Spinal cord (tissue), 9 donors: ENCODE measurements at regions not wholly inside any gene's neighbourhood (a gene's known extent, or its start where the extent isn't known, plus 50 kb on each side); places are given as distances from the start of the nearest gene placed in this dataset.

ENCODE experiments used
- DNase-seq, 6 donors: peaks; one replicate each; pipeline versions ENCODE4 v3.0.0 to v3.0.0-alpha.2; 2013 to 2015; ENCODE audit warnings: low spot score in 6 of 6, low read depth in 4 of 6
- H3K27ac ChIP-seq: one replicate; pipeline ENCODE4 v1.5.1; 2013; ENCODE audit warnings: low read depth, low read length, control low read depth
- H3K27me3 ChIP-seq: one replicate; pipeline ENCODE4 v1.6.1; 2013; ENCODE audit warnings: low read length; ENCODE audit not compliant: control insufficient read depth, insufficient read depth
- H3K36me3 ChIP-seq: one replicate; pipeline ENCODE4 v1.6.1; 2013; ENCODE audit warnings: low read length; ENCODE audit not compliant: control insufficient read depth, insufficient read depth
- H3K4me1 ChIP-seq: one replicate; pipeline ENCODE4 v1.6.1; 2013; ENCODE audit warnings: low read length; ENCODE audit not compliant: control insufficient read depth, insufficient read depth
- H3K4me3 ChIP-seq: one replicate; pipeline ENCODE4 v1.5.1; 2013; ENCODE audit warnings: low read depth, low read length, control low read depth
- H3K9me3 ChIP-seq: one replicate; pipeline ENCODE4 v1.6.1; 2013; ENCODE audit warnings: low read length; ENCODE audit not compliant: control insufficient read depth, insufficient read depth
- WGBS: methylation state at CpG from one replicate; pipeline ENCODE4 v1.1.5; 2013; ENCODE audit warnings: missing lambda C conversion rate; ENCODE audit not compliant: insufficient coverage; 5-methylcytosine and 5-hydroxymethylcytosine counted together
- donor health status: healthy.

DNA sequence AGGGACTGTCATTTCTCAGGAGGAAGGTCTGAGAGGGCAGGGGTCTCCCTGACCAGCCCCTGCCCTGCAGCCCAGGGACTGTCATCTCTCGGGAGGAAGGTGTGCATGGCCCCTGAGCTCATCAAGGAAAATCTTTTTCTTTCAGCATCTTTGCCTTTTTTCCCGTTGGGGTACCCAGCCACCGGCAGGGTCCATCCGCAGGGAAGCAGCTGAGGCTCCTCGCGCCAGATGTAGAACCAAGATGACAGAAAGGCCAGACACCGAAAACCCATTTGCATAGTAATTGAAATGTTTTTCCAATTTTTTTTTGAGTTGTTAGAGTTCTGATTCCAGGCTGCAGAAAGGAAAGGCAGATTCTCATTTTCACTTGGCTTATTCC lies 613.9 kb downstream of the TBC1D22A start:
- no peaks in the 10 kb centered on the region for H3K36me3 ChIP-seq
- no peak for DNase-seq
- peaks cover 5% of the 10 kb centered on the region for H3K4me1 ChIP-seq
- H3K4me3 ChIP-seq: no peak overlapping the region
- H3K27me3 ChIP-seq: no peaks in the 10 kb centered on the region
- 76% methylated on average over 6 of the region's 7 CpGs for WGBS
- no peaks in the 10 kb centered on the region for H3K9me3 ChIP-seq
- no peak overlapping the region for H3K27ac ChIP-seq

DNA sequence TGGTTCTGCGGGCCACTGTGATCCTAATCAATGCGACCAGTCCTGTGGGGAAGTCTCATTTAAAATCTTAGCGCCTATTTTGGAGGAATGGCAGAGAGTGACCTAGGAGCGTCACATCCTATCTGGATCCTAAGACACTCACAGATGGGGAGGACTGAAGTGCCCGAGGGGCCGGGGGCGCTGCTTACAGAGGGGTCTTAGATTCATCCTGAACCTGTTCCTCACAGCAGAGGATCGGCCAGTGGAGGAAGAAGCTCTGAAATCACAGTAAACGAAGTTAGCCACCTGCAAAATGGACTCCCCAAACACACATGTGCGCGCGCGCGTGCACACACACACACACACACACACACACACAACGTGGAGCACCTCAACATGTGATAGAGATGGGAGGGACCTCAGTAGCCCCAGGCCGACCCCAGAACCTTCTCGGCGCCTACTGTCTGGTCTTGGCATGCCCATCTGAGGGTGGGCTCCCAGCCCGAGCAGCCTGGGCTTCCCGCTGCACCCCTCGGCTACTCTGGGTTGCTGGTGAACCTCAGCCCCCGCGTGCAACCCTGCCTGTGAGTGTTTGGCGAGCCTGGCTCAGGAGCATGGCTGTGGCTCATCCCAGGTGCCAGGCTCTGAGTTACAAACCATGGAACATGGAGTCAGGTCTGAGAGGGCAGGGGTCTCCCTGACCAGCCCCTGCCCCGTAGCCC lies 613.3 kb downstream of the TBC1D22A start:
- Histone ChIP-seq H3K9me3 (no peaks in the 10 kb centered on the region), H3K4me1 (peaks cover 5% of the 10 kb centered on the region), H3K27ac (no peak overlapping the region), H3K4me3 (no peak overlapping the region), H3K36me3 (no peaks in the 10 kb centered on the region), H3K27me3 (no peaks in the 10 kb centered on the region)
- DNase-seq: no peak
- WGBS: 84% methylated on average over 18 of the region's 25 CpGs

DNA sequence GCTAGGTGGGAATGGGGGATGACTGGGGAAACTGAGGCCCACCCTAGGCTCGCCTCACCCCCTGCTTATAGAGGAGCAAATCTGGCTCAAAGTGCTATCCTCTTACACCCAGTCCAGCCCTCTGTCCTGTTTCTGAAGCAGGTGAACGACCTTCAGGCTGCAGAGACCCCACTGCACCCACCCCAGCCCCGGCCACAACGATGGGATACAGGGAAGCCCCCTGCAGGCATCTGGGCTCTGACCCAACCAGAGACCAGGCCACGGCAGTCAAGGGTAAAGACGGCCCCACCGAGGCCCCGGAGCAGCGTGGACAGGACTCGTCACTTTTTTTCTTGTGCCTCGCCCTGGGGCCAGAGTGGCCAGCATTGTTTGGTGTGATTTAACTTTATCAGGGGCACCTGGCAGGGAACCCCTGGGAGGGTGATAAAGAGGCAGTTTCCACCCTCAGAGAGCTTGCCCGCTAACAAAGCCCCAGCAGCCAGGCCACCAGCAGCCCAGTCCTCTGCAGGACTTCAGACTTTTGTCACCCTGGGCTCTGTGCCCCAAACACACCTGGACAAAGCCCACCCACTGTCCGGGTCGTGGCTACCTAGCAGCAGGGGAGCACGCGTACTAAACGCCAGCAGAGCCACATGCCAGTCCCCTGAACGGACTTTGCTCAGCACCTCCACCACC lies 612.6 kb downstream of the TBC1D22A start:
- no peaks in the 10 kb centered on the region for H3K9me3 ChIP-seq
- 92% methylated on average over 15 of the region's 18 CpGs for WGBS
- no peaks in the 10 kb centered on the region for H3K36me3 ChIP-seq
- no peak for DNase-seq
- H3K4me1 ChIP-seq: peaks cover 5% of the 10 kb centered on the region
- no peak overlapping the region for H3K27ac ChIP-seq
- no peaks in the 10 kb centered on the region for H3K27me3 ChIP-seq
- no peak overlapping the region for H3K4me3 ChIP-seq

DNA sequence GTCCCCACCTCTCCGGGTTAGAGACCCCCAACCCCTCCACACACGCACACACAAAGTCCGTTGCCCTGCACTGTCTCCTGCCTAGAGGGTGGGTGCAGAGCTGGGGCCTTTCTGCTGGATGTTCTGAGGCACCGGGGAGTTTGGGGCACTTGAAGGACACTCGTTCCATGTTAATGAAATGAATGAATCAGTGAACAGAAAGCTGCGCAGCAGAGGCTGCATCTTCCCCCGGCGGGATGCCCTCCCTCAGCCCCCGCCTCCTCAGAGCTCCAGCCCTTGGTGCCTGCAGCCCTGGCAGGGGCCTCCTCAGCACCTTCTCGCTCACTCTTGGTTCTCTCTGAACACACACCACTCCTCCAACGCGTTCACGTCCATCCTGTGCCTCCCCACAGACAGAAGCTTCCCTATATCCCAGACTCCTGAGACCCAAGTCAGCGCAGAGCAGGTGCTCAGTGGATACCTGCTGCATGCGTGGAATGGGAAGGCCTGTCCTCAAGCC lies 611.9 kb downstream of the TBC1D22A start:
- H3K4me3 ChIP-seq: no peak overlapping the region
- H3K27ac ChIP-seq: no peak overlapping the region
- H3K4me1 ChIP-seq: peaks cover 6% of the 10 kb centered on the region
- no peak for DNase-seq
- H3K27me3 ChIP-seq: no peaks in the 10 kb centered on the region
- H3K9me3 ChIP-seq: no peaks in the 10 kb centered on the region
- H3K36me3 ChIP-seq: no peaks in the 10 kb centered on the region
- WGBS: 87% methylated on average over 10 of the region's 15 CpGs

DNA sequence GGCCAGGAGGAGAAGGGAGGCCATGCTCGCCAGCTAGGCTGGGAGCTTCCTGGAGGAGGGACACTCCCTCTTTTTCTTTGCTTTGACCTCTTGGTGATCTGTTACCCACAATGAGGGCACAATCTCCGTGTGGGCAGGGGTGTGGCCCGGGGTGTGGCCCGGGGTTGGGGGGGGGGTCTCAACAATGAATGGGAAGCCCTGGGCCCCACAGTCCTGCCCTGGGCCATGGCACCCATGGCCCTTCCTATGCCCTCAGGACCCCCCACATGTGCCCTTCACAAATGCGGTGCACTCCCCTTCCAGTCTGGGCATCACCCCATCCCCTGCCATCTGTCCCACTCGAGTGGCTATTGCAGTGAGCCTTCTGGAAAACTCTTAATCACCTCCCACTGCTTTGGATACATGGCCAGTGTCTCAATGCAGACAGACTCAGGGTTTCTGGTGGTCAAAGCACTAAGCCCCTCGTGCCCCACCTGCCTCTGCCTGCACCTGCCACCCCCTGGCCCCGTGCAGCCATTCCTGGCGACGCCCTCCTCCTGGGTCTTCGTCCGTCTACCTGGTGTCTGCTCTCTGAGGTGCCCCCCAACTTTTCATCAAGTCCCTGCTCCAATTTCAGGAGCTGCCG lies 611.3 kb downstream of the TBC1D22A start:
- Histone ChIP-seq H3K9me3 (no peaks in the 10 kb centered on the region), H3K27me3 (no peaks in the 10 kb centered on the region), H3K36me3 (no peaks in the 10 kb centered on the region), H3K4me3 (no peak overlapping the region), H3K27ac (no peak overlapping the region), H3K4me1 (peaks cover 11% of the 10 kb centered on the region)
- WGBS: 61% methylated on average over 9 of the region's 13 CpGs
- DNase-seq: no peak

DNA sequence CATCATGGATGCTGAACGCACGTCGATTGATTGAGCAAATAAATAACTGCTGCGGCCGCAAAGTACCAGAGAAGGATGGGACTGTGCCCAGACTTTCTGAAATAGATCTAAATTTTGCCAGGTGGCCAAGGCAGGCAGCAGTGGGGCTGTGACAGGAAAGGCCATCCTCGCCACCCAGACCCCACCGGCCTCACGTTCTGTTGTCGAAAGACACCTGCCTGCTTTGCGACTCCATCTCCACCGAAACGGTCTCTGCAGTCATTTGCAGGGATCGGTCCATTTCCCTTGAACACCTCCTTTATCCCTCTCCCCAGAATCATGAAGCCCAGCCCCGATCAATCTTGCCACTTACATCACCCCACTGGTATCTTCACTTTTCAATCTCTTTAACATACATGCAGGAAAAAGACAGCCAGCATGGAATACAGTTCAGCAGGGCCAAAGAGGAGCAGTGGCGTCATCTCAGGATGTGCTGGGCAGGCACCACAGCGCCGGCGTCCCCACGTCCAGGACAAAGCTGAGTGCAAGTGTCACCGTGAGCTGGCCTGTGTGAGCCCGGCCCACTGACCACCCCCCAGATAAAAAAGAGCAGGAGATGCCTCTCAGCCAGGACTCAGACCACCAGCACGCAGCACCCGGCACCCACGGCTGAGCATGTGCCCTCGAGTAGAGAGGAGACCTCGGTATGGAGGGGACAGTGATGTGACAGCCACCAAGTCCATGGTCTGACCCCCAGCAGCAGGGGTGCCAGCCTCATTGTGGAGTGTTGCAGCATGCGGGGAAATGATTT lies 610.3 kb downstream of the TBC1D22A start:
- Histone ChIP-seq H3K9me3 (no peaks in the 10 kb centered on the region), H3K36me3 (no peaks in the 10 kb centered on the region), H3K4me1 (peaks cover 11% of the 10 kb centered on the region), H3K27ac (no peak overlapping the region), H3K27me3 (no peaks in the 10 kb centered on the region), H3K4me3 (no peak overlapping the region)
- 89% methylated on average over 26 of the region's 27 CpGs for WGBS
- no peak for DNase-seq

DNA sequence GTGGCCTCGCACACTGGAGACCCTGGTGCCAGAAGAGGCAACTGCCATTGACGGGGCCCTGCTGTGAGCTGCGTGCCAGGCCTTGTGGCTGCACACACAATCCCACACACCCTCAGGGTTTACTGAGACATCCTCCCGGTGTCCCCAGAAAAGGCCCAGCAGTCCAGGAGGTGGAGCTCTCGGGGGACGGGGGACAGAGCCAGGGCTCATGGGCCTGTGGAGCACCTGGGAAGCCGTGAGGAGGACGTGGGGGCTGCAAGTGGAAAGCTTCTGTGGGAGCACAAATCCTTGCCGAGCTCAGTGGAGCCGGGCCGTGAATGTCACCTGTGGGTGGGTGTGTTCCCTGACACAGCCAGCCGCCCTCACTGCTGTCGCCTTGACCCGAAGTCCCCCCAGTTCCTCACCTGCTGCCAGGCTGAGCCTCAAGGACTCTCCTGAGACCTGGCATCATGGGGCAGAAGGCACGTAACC lies 609.7 kb downstream of the TBC1D22A start:
- Histone ChIP-seq H3K4me1 (peaks cover 11% of the 10 kb centered on the region), H3K36me3 (no peaks in the 10 kb centered on the region), H3K27ac (no peak overlapping the region), H3K9me3 (no peaks in the 10 kb centered on the region), H3K4me3 (no peak overlapping the region), H3K27me3 (no peaks in the 10 kb centered on the region)
- DNase-seq: no peak
- 81% methylated on average over 12 of the region's 15 CpGs for WGBS

DNA sequence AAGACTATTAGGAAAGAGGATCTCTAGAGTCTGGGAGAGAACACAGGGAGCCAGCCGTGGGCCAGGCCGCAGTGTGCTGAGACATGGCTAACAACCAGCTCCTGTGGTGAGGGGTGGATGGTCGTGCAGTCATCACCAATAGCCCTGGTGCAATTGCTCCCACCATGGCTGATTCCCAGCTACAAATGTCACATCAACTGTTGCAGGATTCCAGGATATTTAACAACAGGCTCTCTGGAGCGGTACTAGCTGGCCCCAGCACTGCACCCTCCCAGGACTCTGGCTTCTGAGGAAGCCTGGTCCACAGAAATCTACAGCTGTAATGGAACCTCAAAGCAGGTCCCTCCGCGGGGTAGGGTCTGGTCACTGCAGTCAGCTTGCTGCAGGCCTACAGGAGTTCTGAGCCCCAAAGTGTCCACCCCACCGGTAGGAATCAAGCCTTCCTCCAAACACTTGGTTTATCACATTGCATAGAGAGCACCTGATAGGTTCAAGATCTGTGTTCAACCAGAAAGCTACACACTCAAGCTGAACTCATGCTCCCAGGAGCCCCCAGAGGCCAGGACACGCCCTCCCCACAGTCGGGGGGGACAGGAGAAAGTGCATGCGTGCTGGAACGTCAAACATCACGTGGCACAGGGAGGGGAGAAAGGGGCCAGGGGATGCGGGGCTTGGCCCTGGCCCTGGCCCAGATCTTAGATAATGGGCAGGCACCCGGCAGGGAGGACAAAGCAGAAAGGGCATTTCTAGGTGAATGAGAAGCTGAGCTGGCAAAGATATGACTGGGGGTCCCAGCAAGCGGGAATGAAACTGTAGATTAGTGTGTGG lies 609.0 kb downstream of the TBC1D22A start:
- DNase-seq: no peak
- H3K27me3 ChIP-seq: no peaks in the 10 kb centered on the region
- no peaks in the 10 kb centered on the region for H3K9me3 ChIP-seq
- no peak overlapping the region for H3K27ac ChIP-seq
- H3K4me1 ChIP-seq: peaks cover 11% of the 10 kb centered on the region
- H3K36me3 ChIP-seq: no peaks in the 10 kb centered on the region
- 67% methylated on average over 15 of the region's 15 CpGs for WGBS
- H3K4me3 ChIP-seq: no peak overlapping the region
